GM13977 (cell line): ENCODE measurements at regions not wholly inside any gene's neighbourhood (a gene's known extent, or its start where the extent isn't known, plus 50 kb on each side); places are given as distances from the start of the nearest gene placed in this dataset.

Source experiments
- DNase-seq: peaks from one replicate; pipeline ENCODE4 v3.0.0; 2012; ENCODE audit warnings: low spot score
- in situ Hi-C: fragments of 300-500 bp; cut with MboI; formaldehyde crosslinking; loops from one replicate; pipeline ENCODE4 v1.12.0; 2022; ENCODE audit warnings: low sequenced_read_pairs, low pct_unique_long_range_greater_than_20kb, mixed read lengths, inconsistent platforms; ENCODE audit not compliant: unreplicated experiment
- TF ChIP-seq, protein P1 (sequence below): IDR thresholded peaks from 2 replicates; pipeline ENCODE4 v1.5.1; 2012; ENCODE audit warnings: mild to moderate bottlenecking, control low read depth; ENCODE audit not compliant: insufficient read depth; ENCODE audit errors: extremely low read depth, missing control alignments

DNA sequence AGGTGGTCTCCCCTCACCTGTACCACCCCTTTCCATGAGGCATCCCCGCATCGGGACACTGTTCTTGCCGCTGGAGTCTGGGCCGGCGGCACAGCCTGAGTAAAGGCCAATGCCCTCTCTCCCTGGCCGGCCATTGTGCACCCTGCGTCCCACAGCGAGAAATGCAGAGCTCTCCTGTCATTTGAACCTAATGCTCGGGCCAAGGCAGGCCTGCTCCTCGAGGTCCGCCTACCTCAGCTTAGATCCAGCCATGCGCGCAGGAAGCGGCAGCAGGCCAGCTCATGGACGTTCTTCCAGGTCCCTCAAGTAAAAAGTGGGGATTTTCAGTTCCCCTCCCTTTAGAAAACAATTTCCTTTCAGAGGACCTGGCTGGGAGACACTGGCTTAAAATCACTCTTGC is 135.0 kb downstream of the HSD17B3 start:
- in situ Hi-C loops = no loop called here
- no peak for DNase-seq
- TF ChIP-seq, protein P1, sequence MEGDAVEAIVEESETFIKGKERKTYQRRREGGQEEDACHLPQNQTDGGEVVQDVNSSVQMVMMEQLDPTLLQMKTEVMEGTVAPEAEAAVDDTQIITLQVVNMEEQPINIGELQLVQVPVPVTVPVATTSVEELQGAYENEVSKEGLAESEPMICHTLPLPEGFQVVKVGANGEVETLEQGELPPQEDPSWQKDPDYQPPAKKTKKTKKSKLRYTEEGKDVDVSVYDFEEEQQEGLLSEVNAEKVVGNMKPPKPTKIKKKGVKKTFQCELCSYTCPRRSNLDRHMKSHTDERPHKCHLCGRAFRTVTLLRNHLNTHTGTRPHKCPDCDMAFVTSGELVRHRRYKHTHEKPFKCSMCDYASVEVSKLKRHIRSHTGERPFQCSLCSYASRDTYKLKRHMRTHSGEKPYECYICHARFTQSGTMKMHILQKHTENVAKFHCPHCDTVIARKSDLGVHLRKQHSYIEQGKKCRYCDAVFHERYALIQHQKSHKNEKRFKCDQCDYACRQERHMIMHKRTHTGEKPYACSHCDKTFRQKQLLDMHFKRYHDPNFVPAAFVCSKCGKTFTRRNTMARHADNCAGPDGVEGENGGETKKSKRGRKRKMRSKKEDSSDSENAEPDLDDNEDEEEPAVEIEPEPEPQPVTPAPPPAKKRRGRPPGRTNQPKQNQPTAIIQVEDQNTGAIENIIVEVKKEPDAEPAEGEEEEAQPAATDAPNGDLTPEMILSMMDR = no peak

DNA sequence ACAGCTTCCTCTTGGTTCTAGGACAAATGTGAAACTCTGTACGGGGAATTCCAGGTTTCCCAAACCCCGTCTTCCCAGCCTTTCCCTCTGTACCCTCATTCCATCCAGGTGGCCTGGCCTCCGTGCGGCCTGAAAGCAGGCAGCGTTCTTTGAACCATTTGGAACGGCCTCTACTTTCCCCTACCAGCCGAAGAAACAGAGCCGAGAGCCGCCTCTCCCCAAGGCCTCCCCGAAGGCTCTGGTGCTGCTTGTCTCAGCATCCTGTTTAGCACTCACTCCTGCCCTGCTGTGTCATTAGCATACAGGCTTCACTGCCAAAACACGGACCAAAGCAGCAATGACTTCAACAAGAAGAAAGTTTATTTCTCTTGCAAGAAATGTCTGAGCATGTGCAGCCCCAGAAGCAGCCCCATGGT is 137.7 kb downstream of the HSD17B3 start:
- in situ Hi-C loops = no loop called here
- TF ChIP-seq, protein P1 = no peak
- DNase-seq = no peak

DNA sequence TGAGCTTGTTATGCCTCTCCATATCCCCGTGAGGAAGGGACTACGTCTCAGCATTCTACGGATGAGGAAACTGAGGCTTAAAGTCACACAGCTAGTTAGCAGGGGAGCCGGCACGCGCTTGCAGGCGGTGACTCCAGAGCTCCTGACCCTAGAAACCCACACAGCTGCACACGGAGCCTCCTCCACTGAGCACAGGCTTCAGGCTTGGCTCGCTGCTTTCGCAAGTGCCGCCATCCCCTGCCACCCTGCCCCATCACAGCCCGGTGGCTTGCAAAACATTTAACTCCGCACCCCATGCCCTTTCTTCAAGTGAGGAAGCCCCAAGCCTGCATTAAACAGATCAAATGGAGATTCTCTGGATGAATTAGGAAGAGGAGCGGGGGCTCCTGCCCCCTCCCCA is 138.3 kb downstream of the HSD17B3 start:
- TF ChIP-seq, protein P1 = no peak
- no peak for DNase-seq
- in situ Hi-C loops = no loop called here

DNA sequence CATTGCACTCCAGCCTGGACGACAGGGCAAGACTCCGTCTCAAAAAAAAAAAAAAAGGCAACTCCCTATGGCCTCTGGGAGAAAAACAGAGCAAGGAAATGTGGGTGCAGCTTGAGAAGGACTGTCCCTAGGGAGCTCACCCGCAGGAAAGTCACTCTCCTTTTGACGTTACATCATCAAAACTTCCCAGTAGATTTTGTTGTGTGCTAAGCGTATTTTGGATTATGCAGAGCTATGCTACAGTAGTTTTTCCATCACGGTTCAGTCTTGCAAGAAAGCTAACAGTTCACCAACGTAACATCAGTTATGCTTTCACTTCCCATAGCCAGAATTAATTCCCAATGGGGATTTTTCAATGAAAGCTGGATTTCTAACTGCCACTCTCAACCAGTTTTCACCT is 138.8 kb downstream of the HSD17B3 start:
- TF ChIP-seq, protein P1 = no peak
- DNase-seq = no peak
- in situ Hi-C loops = no loop called here

DNA sequence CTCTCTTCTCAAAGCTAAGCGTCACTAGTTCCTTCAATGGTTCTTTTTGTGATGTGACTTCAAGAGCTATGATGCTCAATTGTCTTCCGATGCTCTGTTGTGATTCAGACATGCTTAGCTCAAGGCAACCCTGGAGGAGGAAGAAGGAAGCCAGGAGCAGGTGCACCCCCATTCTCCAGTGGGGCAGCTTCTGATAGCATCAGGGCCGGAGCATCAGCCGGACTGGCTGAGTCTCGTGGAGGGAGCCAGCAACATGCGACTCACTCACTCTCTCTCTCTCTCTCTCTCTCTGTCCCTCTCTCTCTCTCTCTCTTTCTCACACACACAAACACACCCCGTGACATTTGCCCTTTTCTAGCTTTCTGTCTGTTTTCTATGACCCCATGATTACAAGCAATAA is 140.2 kb downstream of the HSD17B3 start:
- no peak for DNase-seq

DNA sequence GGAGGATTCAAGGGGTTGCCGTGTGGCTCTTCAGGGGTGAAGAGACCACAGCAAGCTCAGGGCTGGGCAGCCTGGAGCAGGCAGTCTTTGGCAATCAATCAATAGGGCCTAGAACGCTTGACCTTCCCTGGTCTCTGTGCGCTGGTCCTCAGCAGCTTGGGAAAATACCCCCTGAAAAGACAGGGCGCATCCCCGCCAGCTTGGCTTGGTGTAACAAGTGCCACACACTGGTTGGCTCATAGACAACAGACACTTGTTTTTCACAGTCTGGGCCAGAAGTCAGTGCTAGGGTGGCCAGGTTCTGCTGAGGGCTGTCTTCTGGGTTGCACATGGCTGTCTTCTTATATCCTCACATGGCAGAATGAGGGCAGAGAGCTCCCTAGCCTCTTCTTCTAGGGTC is 141.1 kb downstream of the HSD17B3 start:
- TF ChIP-seq, protein P1 = no peak
- DNase-seq = no peak
- in situ Hi-C loops = no loop called here

More for the DNA sequence above, 140.2 kb downstream of the HSD17B3 start:
- in situ Hi-C loops = no loop called here
- TF ChIP-seq, protein P1 = no peak

DNA sequence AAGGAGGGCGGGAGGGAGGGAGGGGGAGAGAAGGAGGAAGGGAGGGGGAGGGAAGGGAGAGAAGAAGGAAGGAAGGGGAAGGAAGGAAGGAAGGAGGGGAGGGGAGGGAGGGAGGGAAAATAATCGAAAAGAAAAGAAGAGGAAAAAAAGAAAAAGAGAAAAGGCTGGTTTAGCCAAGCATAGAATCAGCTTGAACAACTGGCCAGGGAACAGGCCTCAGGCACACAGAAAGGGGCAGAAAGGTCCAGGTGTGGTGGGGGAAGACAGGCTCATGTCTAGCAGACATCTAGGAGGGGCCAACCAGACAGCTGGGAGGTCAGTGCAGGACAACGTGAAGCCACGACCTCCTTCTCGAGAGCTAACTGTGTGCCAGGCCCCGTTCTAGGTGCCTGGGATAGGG is 141.8 kb downstream of the HSD17B3 start:
- TF ChIP-seq, protein P1 = no peak
- in situ Hi-C loops = no loop called here
- DNase-seq = no peak
